GM21619 (cell line): ENCODE measurements at regions not wholly inside any gene's neighbourhood (a gene's known extent, or its start where the extent isn't known, plus 50 kb on each side); places are given as distances from the start of the nearest gene placed in this dataset.
"Not testable (repeated sequence)": the region's sequence is repeated elsewhere in the genome, so short reads cannot be mapped to it uniquely, and the experiment has no call there.

ENCODE experiments used
- ATAC-seq: cut with Tn5 transposase; IDR thresholded peaks from one replicate; pipeline ENCODE4 v1.9.1; 2021; ENCODE audit not compliant: unreplicated experiment

GRCh38 chr4:54861201-54861600 lies 203.4 kb downstream of the KIT start:
- no peak for ATAC-seq

- ATAC-seq = no peak
These were observed 197.6 kb downstream of the KIT start for GRCh38 chr4:54855191-54855854.

GRCh38 chr4:54852602-54853001 lies 194.8 kb downstream of the KIT start:
- ATAC-seq = no peak

- no peak for ATAC-seq
These were observed 194.3 kb downstream of the KIT start for GRCh38 chr4:54852054-54852453.

- ATAC-seq = no peak
These were observed 187.2 kb downstream of the KIT start for GRCh38 chr4:54844911-54845310.

- ATAC-seq = no peak
These were observed 186.2 kb downstream of the KIT start for GRCh38 chr4:54843946-54844345.

- ATAC-seq = no peak
These were observed 185.3 kb downstream of the KIT start for GRCh38 chr4:54843106-54843505.

- ATAC-seq = no peak
These were observed 184.9 kb downstream of the KIT start for GRCh38 chr4:54842656-54843055.

- no peak for ATAC-seq
These were observed 184.5 kb downstream of the KIT start for GRCh38 chr4:54842226-54842625.

GRCh38 chr4:54840992-54841768 lies 183.4 kb downstream of the KIT start:
- peak; percentile 45 for ATAC-seq

GRCh38 chr4:54840430-54840829 lies 182.7 kb downstream of the KIT start:
- ATAC-seq = no peak

GRCh38 chr4:54838301-54838700 lies 180.5 kb downstream of the KIT start:
- no peak for ATAC-seq

- no peak for ATAC-seq
These were observed 179.9 kb downstream of the KIT start for GRCh38 chr4:54837576-54838140.

GRCh38 chr4:54828361-54828760 lies 170.6 kb downstream of the KIT start:
- ATAC-seq = not testable (repeated sequence)

GRCh38 chr4:54823616-54824015 lies 165.9 kb downstream of the KIT start:
- ATAC-seq = no peak

GRCh38 chr4:54819034-54819433 lies 161.3 kb downstream of the KIT start:
- no peak for ATAC-seq

GRCh38 chr4:54818481-54818880 lies 160.7 kb downstream of the KIT start:
- no peak for ATAC-seq

GRCh38 chr4:54813674-54814073 lies 155.9 kb downstream of the KIT start:
- ATAC-seq = no peak

- no peak for ATAC-seq
These were observed 148.6 kb downstream of the KIT start for GRCh38 chr4:54806351-54806750.

GRCh38 chr4:54802336-54802735 lies 144.6 kb downstream of the KIT start:
- ATAC-seq = no peak

GRCh38 chr4:54800831-54801530 lies 143.2 kb downstream of the KIT start:
- ATAC-seq = peak; percentile 88

GRCh38 chr4:54794579-54794978 lies 136.8 kb downstream of the KIT start:
- no peak for ATAC-seq
